ENCODE measurements at regions not wholly inside any gene's neighbourhood (a gene's known extent, or its start where the extent isn't known, plus 50 kb on each side); places are given as distances from the start of the nearest gene placed in this dataset.

- H3K27ac Mint-ChIP-seq = peak overlapping the region; percentile 17
- peaks cover 3% of the 10 kb centered on the region for H3K9me3 Mint-ChIP-seq
- peaks cover 38% of the 10 kb centered on the region for H3K4me1 Mint-ChIP-seq
- no peak overlapping the region for H3K4me3 Mint-ChIP-seq
- H3K36me3 Mint-ChIP-seq = peaks cover 6% of the 10 kb centered on the region
- no peak for ATAC-seq
- H3K27me3 Mint-ChIP-seq = no peaks in the 10 kb centered on the region
Measured at GRCh38 chr5:56710826-56711590, 104.3 kb upstream of the MAP3K1 start.

GRCh38 chr5:56706504-56706903 lies 108.8 kb upstream of the MAP3K1 start:
- no peaks in the 10 kb centered on the region for H3K27me3 Mint-ChIP-seq
- no peak overlapping the region for H3K27ac Mint-ChIP-seq
- no peak for ATAC-seq
- H3K4me3 Mint-ChIP-seq = no peak overlapping the region
- peaks cover 3% of the 10 kb centered on the region for H3K9me3 Mint-ChIP-seq
- H3K4me1 Mint-ChIP-seq = peaks cover 43% of the 10 kb centered on the region
- peaks cover 6% of the 10 kb centered on the region for H3K36me3 Mint-ChIP-seq

GRCh38 chr5:56705217-56705616 lies 110.1 kb upstream of the MAP3K1 start:
- no peak overlapping the region for H3K4me3 Mint-ChIP-seq
- ATAC-seq = no peak
- H3K36me3 Mint-ChIP-seq = peaks cover 4% of the 10 kb centered on the region
- peaks cover 48% of the 10 kb centered on the region for H3K4me1 Mint-ChIP-seq
- H3K9me3 Mint-ChIP-seq = no peaks in the 10 kb centered on the region
- H3K27ac Mint-ChIP-seq = peak overlapping the region; percentile 47
- H3K27me3 Mint-ChIP-seq = no peaks in the 10 kb centered on the region

GRCh38 chr5:56703952-56704351 lies 111.4 kb upstream of the MAP3K1 start:
- ATAC-seq = no peak
- H3K9me3 Mint-ChIP-seq = no peaks in the 10 kb centered on the region
- no peak overlapping the region for H3K4me3 Mint-ChIP-seq
- peaks cover 60% of the 10 kb centered on the region for H3K4me1 Mint-ChIP-seq
- peak overlapping the region; percentile 52 for H3K27ac Mint-ChIP-seq
- H3K27me3 Mint-ChIP-seq = no peaks in the 10 kb centered on the region
- no peaks in the 10 kb centered on the region for H3K36me3 Mint-ChIP-seq

DNA sequence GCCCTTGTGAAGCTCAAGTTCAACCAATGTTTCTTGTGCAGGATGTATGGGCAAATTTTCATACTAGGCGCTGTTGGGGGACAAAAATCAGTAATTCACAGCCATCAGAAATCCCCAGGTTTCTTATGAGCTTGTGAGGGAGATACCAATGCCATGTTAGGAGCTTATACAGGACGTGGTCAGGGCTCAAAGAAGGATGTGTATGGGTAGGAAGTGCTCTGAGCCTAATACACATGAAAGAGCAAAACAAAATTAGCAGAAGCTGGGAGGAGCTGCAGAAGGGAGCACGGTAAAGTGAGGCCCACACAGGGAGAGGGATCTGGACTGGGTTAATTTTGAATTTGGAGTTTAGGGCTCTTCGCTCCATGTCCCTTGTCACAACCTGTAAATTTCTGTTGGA lies 114.6 kb upstream of the MAP3K1 start:
- ATAC-seq = no peak
- Mint-ChIP-seq H3K4me1 (peaks cover 75% of the 10 kb centered on the region), H3K4me3 (no peak overlapping the region)

DNA sequence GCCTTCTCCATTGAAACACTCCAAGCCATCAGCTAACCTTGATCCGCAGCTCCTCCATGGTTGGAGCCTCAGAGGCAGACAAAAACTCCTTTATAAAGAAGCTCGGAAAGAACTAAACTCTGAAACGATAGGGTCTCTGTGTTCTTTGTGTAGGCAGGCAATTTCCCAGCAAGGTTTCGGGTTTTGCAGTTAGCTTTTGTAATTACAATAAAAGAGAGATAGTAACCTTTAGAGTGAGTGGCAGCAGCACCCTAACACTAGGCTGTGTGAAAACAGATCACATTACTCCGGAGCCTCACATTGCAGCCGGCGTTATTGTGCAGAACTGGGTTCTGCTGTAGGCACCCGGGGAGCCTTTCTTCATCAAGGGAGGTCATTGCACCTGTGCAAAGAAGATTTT lies 115.8 kb upstream of the MAP3K1 start:
- H3K27me3 Mint-ChIP-seq = no peaks in the 10 kb centered on the region
- no peaks in the 10 kb centered on the region for H3K36me3 Mint-ChIP-seq
- ATAC-seq = no peak
- H3K27ac Mint-ChIP-seq = no peak overlapping the region
- peaks cover 64% of the 10 kb centered on the region for H3K4me1 Mint-ChIP-seq
- H3K4me3 Mint-ChIP-seq = no peak overlapping the region
- H3K9me3 Mint-ChIP-seq = no peaks in the 10 kb centered on the region

More for the DNA sequence above, 114.6 kb upstream of the MAP3K1 start:
- H3K27ac Mint-ChIP-seq = peak overlapping the region; percentile 43
- H3K36me3 Mint-ChIP-seq = no peaks in the 10 kb centered on the region
- no peaks in the 10 kb centered on the region for H3K27me3 Mint-ChIP-seq
- H3K9me3 Mint-ChIP-seq = no peaks in the 10 kb centered on the region

DNA sequence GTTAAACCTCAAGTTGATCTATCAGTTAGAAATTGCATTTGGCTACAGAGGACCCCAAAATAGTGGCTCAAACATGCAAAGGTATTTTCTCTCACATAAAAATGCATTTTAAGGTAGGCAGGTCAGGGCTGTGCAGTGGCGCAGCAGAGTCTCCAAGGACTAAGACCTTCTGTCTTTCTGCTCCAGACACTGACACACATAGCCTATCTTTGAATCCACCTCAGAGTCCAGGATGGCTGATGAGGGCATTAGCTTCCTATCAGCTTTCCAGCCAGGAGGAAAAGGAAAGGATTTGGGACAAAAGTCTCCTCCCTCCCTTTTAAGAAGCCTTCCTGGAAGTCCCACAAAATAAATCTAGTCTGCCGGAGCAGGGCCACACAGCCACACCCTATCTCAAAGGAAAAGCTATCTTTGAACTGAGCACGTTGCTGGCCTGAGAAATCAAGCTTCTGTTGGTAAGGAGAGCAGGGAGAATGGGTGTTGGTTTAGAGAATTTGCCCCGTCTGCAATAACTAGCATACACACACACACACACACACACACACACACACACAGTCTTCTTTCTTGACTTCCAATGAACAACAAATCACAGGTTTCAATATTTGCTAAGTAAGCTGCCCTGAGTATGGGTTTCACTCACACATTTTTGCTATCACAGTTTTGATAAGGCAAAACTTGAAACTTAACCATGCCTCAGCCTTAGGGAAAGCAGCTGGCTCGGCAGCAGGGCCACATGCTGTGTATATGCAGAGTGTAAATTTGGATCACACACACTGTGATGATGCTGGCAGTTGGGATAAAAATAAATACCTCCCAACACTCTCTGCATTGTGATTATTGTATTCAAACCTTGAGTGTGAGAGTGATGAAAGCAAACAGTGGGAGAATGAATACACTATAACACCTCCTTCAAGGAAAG lies 116.6 kb upstream of the MAP3K1 start:
- Mint-ChIP-seq H3K9me3 (no peaks in the 10 kb centered on the region), H3K36me3 (no peaks in the 10 kb centered on the region), H3K4me1 (peaks cover 66% of the 10 kb centered on the region), H3K27me3 (no peaks in the 10 kb centered on the region), H3K27ac (no peak overlapping the region), H3K4me3 (no peak overlapping the region)
- ATAC-seq = no peak

- Mint-ChIP-seq H3K4me1 (peaks cover 75% of the 10 kb centered on the region), H3K27me3 (no peaks in the 10 kb centered on the region), H3K4me3 (no peak overlapping the region), H3K27ac (peak overlapping the region; percentile 70), H3K36me3 (no peaks in the 10 kb centered on the region), H3K9me3 (no peaks in the 10 kb centered on the region)
- no peak for ATAC-seq
Measured at GRCh38 chr5:56696900-56697299, 118.4 kb upstream of the MAP3K1 start.

- Mint-ChIP-seq H3K4me3 (no peak overlapping the region), H3K36me3 (peaks cover 6% of the 10 kb centered on the region), H3K4me1 (peaks cover 75% of the 10 kb centered on the region), H3K27me3 (no peaks in the 10 kb centered on the region), H3K27ac (peak overlapping the region; percentile 83), H3K9me3 (no peaks in the 10 kb centered on the region)
- ATAC-seq = no peak
Measured at GRCh38 chr5:56693220-56693579, 122.1 kb upstream of the MAP3K1 start.

GRCh38 chr5:56692359-56693219 lies 122.8 kb upstream of the MAP3K1 start:
- no peaks in the 10 kb centered on the region for H3K27me3 Mint-ChIP-seq
- H3K9me3 Mint-ChIP-seq = no peaks in the 10 kb centered on the region
- H3K4me1 Mint-ChIP-seq = peaks cover 77% of the 10 kb centered on the region
- no peak for ATAC-seq
- peak overlapping the region; percentile 8 for H3K4me3 Mint-ChIP-seq
- peaks cover 6% of the 10 kb centered on the region for H3K36me3 Mint-ChIP-seq
- H3K27ac Mint-ChIP-seq = peak overlapping the region; percentile 83

DNA sequence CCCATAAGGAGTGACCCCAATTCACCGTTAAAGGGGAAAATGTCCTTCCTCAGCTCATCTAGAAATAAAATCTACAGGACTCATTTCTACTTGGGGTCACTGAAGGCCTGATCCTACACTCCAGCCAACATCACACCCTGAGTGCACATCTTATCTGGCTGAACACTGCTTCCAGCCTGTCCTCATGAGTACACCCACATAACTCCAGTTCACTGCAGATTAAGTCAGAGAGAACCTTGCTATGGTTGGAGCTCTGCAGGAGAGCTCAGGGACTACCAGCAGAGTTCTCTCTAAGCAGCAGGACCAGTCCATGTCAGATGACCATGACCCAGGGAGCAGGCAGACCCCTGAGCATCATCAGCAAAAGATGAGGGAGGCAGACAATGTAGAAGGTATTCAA lies 126.9 kb upstream of the MAP3K1 start:
- H3K4me1 Mint-ChIP-seq = peaks cover 87% of the 10 kb centered on the region
- peaks cover 3% of the 10 kb centered on the region for H3K9me3 Mint-ChIP-seq
- peaks cover 10% of the 10 kb centered on the region for H3K36me3 Mint-ChIP-seq
- H3K27me3 Mint-ChIP-seq = no peaks in the 10 kb centered on the region
- H3K27ac Mint-ChIP-seq = peak overlapping the region; percentile 83
- H3K4me3 Mint-ChIP-seq = no peak overlapping the region
- no peak for ATAC-seq

DNA sequence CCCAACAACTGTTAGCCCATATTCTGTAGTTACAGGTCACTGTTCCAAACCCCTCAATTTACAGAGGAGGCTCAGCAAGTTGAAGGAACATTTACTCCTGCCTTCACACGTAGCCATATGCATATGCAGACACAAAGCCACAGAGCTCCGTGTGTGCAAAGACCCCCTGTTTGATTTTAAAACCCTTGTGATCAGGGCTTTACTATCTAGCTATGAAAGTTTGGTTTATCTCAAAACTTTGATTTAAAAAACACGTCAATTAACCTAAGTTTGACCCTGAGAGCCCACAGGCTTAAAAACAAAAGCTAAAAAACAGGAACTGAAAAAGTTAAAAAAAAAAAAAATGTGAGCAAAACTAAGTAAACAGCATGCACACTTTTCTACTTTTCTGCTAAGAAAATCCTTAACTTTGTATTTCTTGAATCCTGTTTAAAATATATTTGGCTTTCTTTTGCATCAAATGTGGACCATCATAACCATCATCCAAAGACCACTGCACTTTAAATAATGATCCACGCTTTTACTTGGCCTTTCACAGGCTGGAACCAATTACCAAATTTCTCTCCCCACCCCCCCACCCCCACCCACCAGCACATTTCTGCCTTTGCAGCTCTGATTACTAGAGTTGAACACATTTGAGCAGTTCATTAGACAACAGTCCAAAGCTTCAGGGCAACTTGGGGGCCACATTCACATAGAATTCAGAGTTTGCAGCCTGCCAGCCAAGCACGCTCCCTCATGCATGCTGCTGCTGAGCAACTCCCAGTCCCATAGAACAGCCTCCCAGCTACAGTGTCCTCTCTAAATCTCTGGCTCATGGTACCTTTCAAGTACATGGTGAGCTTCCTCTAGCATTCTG lies 128.8 kb upstream of the MAP3K1 start:
- Mint-ChIP-seq H3K27me3 (no peaks in the 10 kb centered on the region), H3K27ac (peak overlapping the region; percentile 83), H3K4me1 (peaks cover 77% of the 10 kb centered on the region), H3K9me3 (peaks cover 3% of the 10 kb centered on the region), H3K4me3 (peak overlapping the region; percentile 30), H3K36me3 (peaks cover 10% of the 10 kb centered on the region)
- peak; percentile 85 for ATAC-seq

DNA sequence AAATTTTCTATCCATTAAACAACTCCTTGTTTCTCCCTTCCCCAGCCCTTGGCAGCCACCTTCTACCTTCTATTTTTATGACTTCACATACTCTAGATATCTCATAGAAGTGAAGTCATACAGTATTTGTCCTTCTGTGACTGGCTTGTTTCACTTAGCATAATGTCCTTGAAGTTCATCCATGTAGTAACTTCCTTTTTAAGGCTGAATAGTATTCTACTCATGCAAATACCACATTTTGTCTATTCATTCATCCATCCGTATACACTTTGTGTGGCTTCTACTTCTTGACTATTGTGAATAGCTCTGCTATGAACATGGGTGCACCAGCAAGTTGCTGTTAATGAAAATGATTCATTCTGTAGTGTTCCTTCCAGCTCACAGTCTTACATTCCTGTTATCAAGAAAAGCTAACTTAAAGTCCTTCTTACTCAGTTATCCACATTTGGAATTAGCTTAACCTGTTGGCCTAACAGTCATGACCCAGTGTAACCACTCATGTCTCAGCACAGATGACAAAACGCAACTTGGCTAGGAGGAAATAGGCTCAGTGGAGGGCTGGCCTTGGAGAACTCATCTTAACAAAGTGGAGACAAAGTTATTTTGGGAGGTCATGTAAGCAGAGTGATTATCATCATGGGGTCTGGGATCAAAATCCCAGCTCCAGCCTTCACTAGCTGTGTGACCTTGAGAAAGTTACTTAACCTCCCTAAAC lies 129.7 kb upstream of the MAP3K1 start:
- H3K27ac Mint-ChIP-seq = peak overlapping the region; percentile 83
- no peak for ATAC-seq
- peaks cover 74% of the 10 kb centered on the region for H3K4me1 Mint-ChIP-seq
- H3K27me3 Mint-ChIP-seq = no peaks in the 10 kb centered on the region
- peak overlapping the region; percentile 33 for H3K4me3 Mint-ChIP-seq
- peaks cover 6% of the 10 kb centered on the region for H3K36me3 Mint-ChIP-seq
- H3K9me3 Mint-ChIP-seq = peaks cover 3% of the 10 kb centered on the region

- peaks cover 64% of the 10 kb centered on the region for H3K4me1 Mint-ChIP-seq
- no peak overlapping the region for H3K4me3 Mint-ChIP-seq
- H3K27ac Mint-ChIP-seq = peak overlapping the region; percentile 30
- peaks cover 5% of the 10 kb centered on the region for H3K36me3 Mint-ChIP-seq
- H3K27me3 Mint-ChIP-seq = no peaks in the 10 kb centered on the region
- H3K9me3 Mint-ChIP-seq = peaks cover 6% of the 10 kb centered on the region
- no peak for ATAC-seq
Measured at GRCh38 chr5:56684159-56684558, 131.2 kb upstream of the MAP3K1 start.

Measured in stimulated activated memory B cell treated with anti-CD40 and anti-IgM and Interleukin-4, amounts not matched to agents 10 μg/mL and 1 μg/mL and 100 μg/mL, for 72 hours (primary cell).